ENCODE measurements at regions not wholly inside any gene's neighbourhood (a gene's known extent, or its start where the extent isn't known, plus 50 kb on each side); places are given as distances from the start of the nearest gene placed in this dataset.

GRCh38 chr1:116824631-116825206 lies 70.5 kb downstream of the CD2 start:
- H2AFZ ChIP-seq (replicated peaks), result peak overlapping the region; percentile 44
- no peak overlapping the region for H3K27ac ChIP-seq
- H3K27me3 ChIP-seq, result no peaks in the 10 kb centered on the region
- no peaks in the 10 kb centered on the region for H3K79me2 ChIP-seq (ENCODE audit: low read depth)
- no peaks in the 10 kb centered on the region for H3F3A ChIP-seq (ENCODE audit: low read depth)
- Mint-ChIP-seq H3K27ac (peak overlapping the region; percentile 62), H3K4me3 (no peak overlapping the region), H3K9me3 (peaks cover 2% of the 10 kb centered on the region), H3K4me1 (peaks cover 20% of the 10 kb centered on the region), H3K36me3 (no peaks in the 10 kb centered on the region), H3K27me3 (ENCODE audit: insufficient read depth, low read depth) (peaks cover 12% of the 10 kb centered on the region)
- no peaks in the 10 kb centered on the region for H3K36me3 ChIP-seq
- peaks cover 5% of the 10 kb centered on the region for H3K4me1 ChIP-seq
- TF ChIP-seq EZH2 (IDR thresholded peaks at IDR 0.05), result no peak
- no peak for TF ChIP-seq EZH2phosphoT487 (IDR thresholded peaks at IDR 0.05)
- no peak for TF ChIP-seq CTCF (IDR thresholded peaks at IDR 0.05)
- H4K20me1 ChIP-seq (ENCODE audit: low read depth), result no peaks in the 10 kb centered on the region
- DNase-seq (ENCODE audit: low spot score), result no peak
- no peak overlapping the region for H3K4me2 ChIP-seq
- H3K9ac ChIP-seq, result no peak overlapping the region
- H3K4me3 ChIP-seq, result no peak overlapping the region
- H3K9me3 ChIP-seq (ENCODE audit: low read depth), result no peaks in the 10 kb centered on the region

GRCh38 chr1:116825207-116825719 lies 71.0 kb downstream of the CD2 start:
- Histone ChIP-seq H2AFZ (replicated peaks) (peak overlapping the region; percentile 44), H3K79me2 (ENCODE audit: low read depth) (no peaks in the 10 kb centered on the region), H3F3A (ENCODE audit: low read depth) (no peaks in the 10 kb centered on the region), H3K4me1 (peaks cover 5% of the 10 kb centered on the region), H3K9me3 (ENCODE audit: low read depth) (no peaks in the 10 kb centered on the region), H4K20me1 (ENCODE audit: low read depth) (no peaks in the 10 kb centered on the region), H3K4me3 (no peak overlapping the region), H3K9ac (no peak overlapping the region), H3K36me3 (no peaks in the 10 kb centered on the region), H3K27me3 (no peaks in the 10 kb centered on the region), H3K27ac (no peak overlapping the region), H3K4me2 (no peak overlapping the region)
- DNase-seq (ENCODE audit: low spot score), result no peak
- Mint-ChIP-seq H3K4me3 (no peak overlapping the region), H3K4me1 (peaks cover 20% of the 10 kb centered on the region), H3K36me3 (no peaks in the 10 kb centered on the region), H3K27ac (peak overlapping the region; percentile 62), H3K9me3 (peaks cover 2% of the 10 kb centered on the region), H3K27me3 (ENCODE audit: insufficient read depth, low read depth) (peaks cover 12% of the 10 kb centered on the region)
- TF ChIP-seq EZH2phosphoT487 (IDR thresholded peaks at IDR 0.05) (no peak), EZH2 (IDR thresholded peaks at IDR 0.05) (no peak), CTCF (IDR thresholded peaks at IDR 0.05) (no peak)

GRCh38 chr1:116825720-116826438 lies 71.6 kb downstream of the CD2 start:
- no peaks in the 10 kb centered on the region for H4K20me1 ChIP-seq (ENCODE audit: low read depth)
- no peak for TF ChIP-seq EZH2phosphoT487 (IDR thresholded peaks at IDR 0.05)
- Mint-ChIP-seq H3K9me3 (peaks cover 2% of the 10 kb centered on the region), H3K36me3 (no peaks in the 10 kb centered on the region), H3K4me3 (peak overlapping the region; percentile 19), H3K27me3 (ENCODE audit: insufficient read depth, low read depth) (peaks cover 12% of the 10 kb centered on the region), H3K27ac (peak overlapping the region; percentile 75), H3K4me1 (peaks cover 20% of the 10 kb centered on the region)
- no peak overlapping the region for H3K27ac ChIP-seq
- no peaks in the 10 kb centered on the region for H3K9me3 ChIP-seq (ENCODE audit: low read depth)
- H3K27me3 ChIP-seq, result no peaks in the 10 kb centered on the region
- no peaks in the 10 kb centered on the region for H3K36me3 ChIP-seq
- no peak overlapping the region for H3K9ac ChIP-seq
- no peaks in the 10 kb centered on the region for H3F3A ChIP-seq (ENCODE audit: low read depth)
- H3K4me2 ChIP-seq, result no peak overlapping the region
- H3K79me2 ChIP-seq (ENCODE audit: low read depth), result no peaks in the 10 kb centered on the region
- DNase-seq (ENCODE audit: low spot score), result no peak
- no peak overlapping the region for H3K4me3 ChIP-seq
- H2AFZ ChIP-seq (replicated peaks), result no peak overlapping the region
- H3K4me1 ChIP-seq, result peaks cover 5% of the 10 kb centered on the region
